Thyroid gland (tissue), 4 donors: ENCODE measurements at regions not wholly inside any gene's neighbourhood (a gene's known extent, or its start where the extent isn't known, plus 50 kb on each side); places are given as distances from the start of the nearest gene placed in this dataset.

Source experiments
- POLR2A ChIP-seq, 2 donors: fragments of 450-650 bp; IDR thresholded peaks; one replicate each; pipeline ENCODE4 v1.6.1; 2017; ENCODE audit warnings: antibody characterized with exemption in 2 of 2, mild to moderate bottlenecking in 2 of 2, moderate library complexity in 1 of 2
- TF ChIP-seq, protein P1 (sequence below), 6 experiments: fragments of 200-600 bp in 3 of 6; fragments of 450-650 bp in 3 of 6; sonication (generic) in 3 of 6; IDR thresholded peaks; one replicate each; pipeline ENCODE4 v1.5.1; 2016 to 2019; ENCODE audit warnings: antibody characterized with exemption in 6 of 6, mild to moderate bottlenecking in 2 of 6, inconsistent platforms in 1 of 6, moderate library complexity in 1 of 6

DNA sequence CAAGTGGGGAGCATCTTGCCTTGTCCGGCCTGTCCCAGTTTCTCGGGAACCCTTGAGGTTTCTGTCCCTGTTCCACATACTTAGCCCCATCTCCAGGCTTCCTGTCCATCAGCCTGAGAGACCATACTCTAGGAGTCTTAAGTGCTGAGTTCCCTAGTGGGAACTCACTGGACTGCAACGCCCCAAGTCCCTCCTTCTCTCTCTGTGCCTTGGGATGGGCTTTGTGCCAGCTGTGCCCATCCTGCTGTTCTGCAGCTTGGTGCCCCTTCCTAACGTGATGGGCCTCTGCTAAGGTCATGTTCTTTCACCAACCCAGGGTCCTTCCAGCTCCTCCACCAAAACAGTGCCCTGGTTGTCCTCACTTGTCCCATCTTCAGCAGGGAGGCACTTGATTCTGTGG is 222.3 kb upstream of the ANKRD55 start:
- TF ChIP-seq, protein P1, sequence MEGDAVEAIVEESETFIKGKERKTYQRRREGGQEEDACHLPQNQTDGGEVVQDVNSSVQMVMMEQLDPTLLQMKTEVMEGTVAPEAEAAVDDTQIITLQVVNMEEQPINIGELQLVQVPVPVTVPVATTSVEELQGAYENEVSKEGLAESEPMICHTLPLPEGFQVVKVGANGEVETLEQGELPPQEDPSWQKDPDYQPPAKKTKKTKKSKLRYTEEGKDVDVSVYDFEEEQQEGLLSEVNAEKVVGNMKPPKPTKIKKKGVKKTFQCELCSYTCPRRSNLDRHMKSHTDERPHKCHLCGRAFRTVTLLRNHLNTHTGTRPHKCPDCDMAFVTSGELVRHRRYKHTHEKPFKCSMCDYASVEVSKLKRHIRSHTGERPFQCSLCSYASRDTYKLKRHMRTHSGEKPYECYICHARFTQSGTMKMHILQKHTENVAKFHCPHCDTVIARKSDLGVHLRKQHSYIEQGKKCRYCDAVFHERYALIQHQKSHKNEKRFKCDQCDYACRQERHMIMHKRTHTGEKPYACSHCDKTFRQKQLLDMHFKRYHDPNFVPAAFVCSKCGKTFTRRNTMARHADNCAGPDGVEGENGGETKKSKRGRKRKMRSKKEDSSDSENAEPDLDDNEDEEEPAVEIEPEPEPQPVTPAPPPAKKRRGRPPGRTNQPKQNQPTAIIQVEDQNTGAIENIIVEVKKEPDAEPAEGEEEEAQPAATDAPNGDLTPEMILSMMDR (IDR thresholded peaks at IDR 0.05): no peak
- no peak for TF ChIP-seq POLR2A (IDR thresholded peaks at IDR 0.05)
